Psoas muscle (tissue), 7 donors: ENCODE measurements at regions not wholly inside any gene's neighbourhood (a gene's known extent, or its start where the extent isn't known, plus 50 kb on each side); places are given as distances from the start of the nearest gene placed in this dataset.

Experiments used
- ATAC-seq, 4 donors: fragments of 200-7000 bp; cut with Tn5 transposase; one replicate each; pipeline ENCODE4 v1.9.1; 2020; ENCODE audit warnings: moderate library complexity in 3 of 4, mild to moderate bottlenecking in 2 of 4
- DNase-seq, 2 donors: peaks; one replicate each; pipeline ENCODE4 v3.0.0-alpha.2; 2020
- H3K27ac ChIP-seq: fragments of 200-600 bp; one replicate; pipeline ENCODE4 v1.8.0; 2022
- H3K27me3 ChIP-seq, 3 donors: fragments of 200-600 bp in 1 of 3; one replicate each; pipeline versions ENCODE4 v1.6.1 to v1.8.0; 2013 to 2022; ENCODE audit warnings: low read length in 2 of 3, mild to moderate bottlenecking in 2 of 3, moderate library complexity in 1 of 3; ENCODE audit not compliant: insufficient read depth in 3 of 3
- H3K36me3 ChIP-seq, 2 donors: fragments of 200-600 bp in 1 of 2; one replicate each; pipeline versions ENCODE4 v1.6.1 to v1.8.0; 2013 to 2022; ENCODE audit warnings: low read depth in 1 of 2, mild to moderate bottlenecking in 1 of 2, moderate library complexity in 1 of 2; ENCODE audit not compliant: insufficient read depth in 1 of 2
- H3K4me1 ChIP-seq: fragments of 200-600 bp; one replicate; pipeline ENCODE4 v1.8.0; 2022
- H3K4me3 ChIP-seq: fragments of 200-600 bp; one replicate; pipeline ENCODE4 v1.8.0; 2022; ENCODE audit warnings: mild to moderate bottlenecking
- H3K9me3 ChIP-seq: fragments of 200-600 bp; one replicate; pipeline ENCODE4 v1.8.0; 2022
- CTCF ChIP-seq: fragments of 200-600 bp; IDR thresholded peaks from one replicate; pipeline ENCODE4 v1.8.0; 2022; ENCODE audit warnings: antibody characterized with exemption
- WGBS, 3 donors: extraction: QIAGEN DNeasy Blood & Tissue Kit; methylation state at CpG; one replicate each; pipeline versions ENCODE4 v1.1.6 to v1.1.7; 2013; 5-methylcytosine and 5-hydroxymethylcytosine counted together
- intact Hi-C, 2 donors: fragments of 100-400 bp; cut with DNase I; formaldehyde crosslinking; loops; one replicate each; pipeline versions ENCODE4 v1.11.0 to v1.14.2; 2022
- donor health status: healthy with polysubstance abuse.
- donor health status: DM: no; HTN: no; CAD: no; lungs with moderate emphysema.
- donor health status: Bipolar disorder and iron deficiency.
- donor health status: healthy.
- donor health status: DM: yes; HTN: yes; CAD: no.
- donor health status: DM: no; HTN: no; CAD: no.
- donor health status: DM: yes; HTN: yes; CAD: no.

- WGBS, 3 donors, result 38 to 50% (median 41%) methylated on average over 2 of the region's 2 CpGs
- Histone ChIP-seq H3K27me3 (no peaks in the 10 kb centered on the region), H3K9me3 (no peaks in the 10 kb centered on the region), H3K4me3 (no peak overlapping the region), H3K36me3 (no peaks in the 10 kb centered on the region), H3K4me1 (no peaks in the 10 kb centered on the region), H3K27ac (no peak overlapping the region)
- no peak for TF ChIP-seq CTCF
- DNase-seq (no peak), ATAC-seq (no peak)
- intact Hi-C loops, result loop anchor here in 1 of 2 donors (10.0 kb wide), 1 partner anchor 62 kb away; no protein-coding TSS in a partner anchor
Observed at GRCh38 chr1:233443040-233443760, 115.7 kb downstream of the MAP3K21 start.

- WGBS, 3 donors, result 82 to 89% (median 86%) methylated on average over 3 of the region's 3 CpGs
Observed at GRCh38 chr1:233444484-233444883, 117.0 kb downstream of the MAP3K21 start.

GRCh38 chr1:233445737-233446136 is 118.2 kb downstream of the MAP3K21 start:
- Histone ChIP-seq H3K36me3 (no peaks in the 10 kb centered on the region), H3K9me3 (no peaks in the 10 kb centered on the region), H3K4me3 (no peak overlapping the region), H3K27me3 (no peaks in the 10 kb centered on the region), H3K27ac (no peak overlapping the region), H3K4me1 (no peaks in the 10 kb centered on the region)
- no peak for DNase-seq
- WGBS, 3 donors, result 92 to 97% (median 94%) methylated on average over 6 of the region's 6 CpGs
- no peak for ATAC-seq
- intact Hi-C loops, result loop anchor here in 1 of 2 donors (10.0 kb wide), 1 partner anchor 59 kb away; no protein-coding TSS in a partner anchor
- no peak for TF ChIP-seq CTCF

More at GRCh38 chr1:233444484-233444883, 117.0 kb downstream of the MAP3K21 start:
- Histone ChIP-seq H3K9me3 (no peaks in the 10 kb centered on the region), H3K4me3 (no peak overlapping the region), H3K36me3 (no peaks in the 10 kb centered on the region), H3K27ac (no peak overlapping the region), H3K4me1 (no peaks in the 10 kb centered on the region), H3K27me3 (no peaks in the 10 kb centered on the region)
- ATAC-seq, result no peak
- TF ChIP-seq CTCF, result no peak
- DNase-seq, result no peak
- intact Hi-C loops, result loop anchor here in 1 of 2 donors (10.0 kb wide), 1 partner anchor 60 kb away; no protein-coding TSS in a partner anchor

- Histone ChIP-seq H3K4me1 (no peaks in the 10 kb centered on the region), H3K9me3 (no peaks in the 10 kb centered on the region), H3K4me3 (no peak overlapping the region), H3K36me3 (no peaks in the 10 kb centered on the region), H3K27me3 (no peaks in the 10 kb centered on the region), H3K27ac (no peak overlapping the region)
- intact Hi-C loops, result loop anchor here in 1 of 2 donors (10.0 kb wide), 1 partner anchor 58 kb away; no protein-coding TSS in a partner anchor
- 61 to 64% (median 63%) methylated on average over 6 of the region's 6 CpGs for WGBS, 3 donors
- DNase-seq (no peak), ATAC-seq (no peak)
- TF ChIP-seq CTCF, result no peak
Observed at GRCh38 chr1:233446935-233447334, 119.4 kb downstream of the MAP3K21 start.
